H9 (cell line): ENCODE measurements at regions not wholly inside any gene's neighbourhood (a gene's known extent, or its start where the extent isn't known, plus 50 kb on each side); places are given as distances from the start of the nearest gene placed in this dataset.

Experiments used
- DNase-seq: peaks from one replicate; pipeline ENCODE4 v3.0.0-alpha.2; 2017
- H2AFZ ChIP-seq: one replicate; pipeline ENCODE4 v1.6.1; 2013; ENCODE audit warnings: mild to moderate bottlenecking, low read length, control low read depth, moderate library complexity
- H2AK5ac ChIP-seq: 2 replicates; pipeline ENCODE4 v1.6.1; 2013; ENCODE audit warnings: low read length, control low read depth, mixed read lengths; ENCODE audit not compliant: insufficient read length
- H2BK120ac ChIP-seq: one replicate; pipeline ENCODE4 v1.6.1; 2013; ENCODE audit warnings: low read depth, mild to moderate bottlenecking, low read length, control low read depth, inconsistent platforms; ENCODE audit not compliant: poor library complexity, severe bottlenecking
- H2BK12ac ChIP-seq: 2 replicates; pipeline ENCODE4 v1.6.1; 2013; ENCODE audit warnings: low read length, control low read depth, mixed read lengths, low read depth; ENCODE audit not compliant: insufficient read length
- H2BK15ac ChIP-seq: 2 replicates; pipeline ENCODE4 v1.6.1; 2013; ENCODE audit warnings: low read depth, low read length, control low read depth
- H2BK20ac ChIP-seq: one replicate; pipeline ENCODE4 v1.6.1; 2013; ENCODE audit warnings: low read depth, mild to moderate bottlenecking, low read length, control low read depth, inconsistent platforms; ENCODE audit not compliant: poor library complexity, severe bottlenecking
- H2BK5ac ChIP-seq: 2 replicates; pipeline ENCODE4 v1.6.1; 2013; ENCODE audit warnings: low read length, control low read depth, mixed read lengths; ENCODE audit not compliant: insufficient read length
- H3K14ac ChIP-seq: 2 replicates; pipeline ENCODE4 v1.6.1; 2013; ENCODE audit warnings: low read length, control low read depth; ENCODE audit not compliant: insufficient read depth
- H3K18ac ChIP-seq: 2 replicates; pipeline ENCODE4 v1.6.1; 2013; ENCODE audit warnings: low read depth, mild to moderate bottlenecking, mixed read lengths, low read length, control low read depth; ENCODE audit not compliant: insufficient read length
- H3K23ac ChIP-seq: 2 replicates; pipeline ENCODE4 v1.6.1; 2013; ENCODE audit warnings: low read length, control low read depth, mixed read lengths, low read depth; ENCODE audit not compliant: insufficient read length
- H3K23me2 ChIP-seq: 2 replicates; pipeline ENCODE4 v1.6.1; 2013; ENCODE audit warnings: low read depth, mild to moderate bottlenecking, mixed read lengths, low read length, control low read depth; ENCODE audit not compliant: insufficient read length, poor library complexity, severe bottlenecking
- H3K27ac ChIP-seq: 2 replicates; pipeline ENCODE4 v1.5.1; 2013; ENCODE audit warnings: low read length, control low read depth, mixed read lengths, low read depth; ENCODE audit not compliant: insufficient read length
- H3K27me3 ChIP-seq: 2 replicates; pipeline ENCODE4 v1.6.1; 2013; ENCODE audit warnings: low read length, control low read depth, inconsistent platforms; ENCODE audit not compliant: insufficient read depth
- H3K4ac ChIP-seq: 2 replicates; pipeline ENCODE4 v1.6.1; 2013; ENCODE audit warnings: low read depth, mild to moderate bottlenecking, control low read depth, inconsistent platforms, low read length, moderate library complexity
- H3K4me1 ChIP-seq: 2 replicates; pipeline ENCODE4 v1.6.1; 2013; ENCODE audit warnings: low read length, control low read depth, inconsistent platforms; ENCODE audit not compliant: insufficient read depth
- H3K4me2 ChIP-seq: 2 replicates; pipeline ENCODE4 v1.6.1; 2013; ENCODE audit warnings: low read length, control low read depth, mixed read lengths; ENCODE audit not compliant: insufficient read length, insufficient read depth
- H3K56ac ChIP-seq: 2 replicates; pipeline ENCODE4 v1.6.1; 2013; ENCODE audit warnings: low read depth, mild to moderate bottlenecking, mixed read lengths, low read length, control low read depth; ENCODE audit not compliant: insufficient read length
- H3K79me1 ChIP-seq: 2 replicates; pipeline ENCODE4 v1.6.1; 2013; ENCODE audit warnings: low read depth, mild to moderate bottlenecking, moderate library complexity, low read length, control low read depth, inconsistent platforms; ENCODE audit not compliant: insufficient read depth, poor library complexity, severe bottlenecking
- H3K79me2 ChIP-seq: 2 replicates; pipeline ENCODE4 v1.6.1; 2013; ENCODE audit warnings: low read length, control low read depth, inconsistent platforms; ENCODE audit not compliant: insufficient read depth
- H3K9ac ChIP-seq: 2 replicates; pipeline ENCODE4 v1.6.1; 2013; ENCODE audit warnings: low read length, control low read depth, mixed read lengths; ENCODE audit not compliant: insufficient read length; ENCODE audit errors: extremely low read depth
- H3K9me3 ChIP-seq: one replicate; pipeline ENCODE4 v1.6.1; 2013; ENCODE audit warnings: low read depth, low read length, inconsistent platforms; ENCODE audit not compliant: control insufficient read depth
- H3T11ph ChIP-seq: one replicate; pipeline ENCODE4 v1.6.1; 2013; ENCODE audit warnings: mild to moderate bottlenecking, low read length, control low read depth, inconsistent platforms
- H4K20me1 ChIP-seq: one replicate; pipeline ENCODE4 v1.6.1; 2013; ENCODE audit not compliant: control insufficient read depth, insufficient read length, insufficient read depth
- H4K5ac ChIP-seq: 2 replicates; pipeline ENCODE4 v1.6.1; 2013; ENCODE audit warnings: low read depth, mild to moderate bottlenecking, mixed read lengths, low read length, control low read depth; ENCODE audit not compliant: insufficient read length
- H4K8ac ChIP-seq: replicated peaks from 2 replicates; pipeline ENCODE4 v1.6.1; 2013; ENCODE audit warnings: low read length, control low read depth, mixed read lengths, low read depth; ENCODE audit not compliant: insufficient read length
- H4K91ac ChIP-seq: 2 replicates; pipeline ENCODE4 v1.6.1; 2013; ENCODE audit warnings: low read depth, mild to moderate bottlenecking, moderate library complexity, mixed read lengths, low read length, control low read depth; ENCODE audit not compliant: insufficient read length
- H3K27ac Mint-ChIP-seq, 3 experiments: 2 replicates in 2 of 3; 3 replicates in 1 of 3; pipeline ENCODE4 v1.8.0; 2020 to 2021; ENCODE audit warnings: mixed read lengths in 3 of 3, mild to moderate bottlenecking in 1 of 3, moderate library complexity in 1 of 3
- H3K27me3 Mint-ChIP-seq: 2 replicates; pipeline ENCODE4 v1.8.0; 2021; ENCODE audit warnings: low read depth, mild to moderate bottlenecking, moderate library complexity, mixed read lengths
- H3K36me3 Mint-ChIP-seq, 3 experiments: 2 replicates in 2 of 3; 3 replicates in 1 of 3; pipeline ENCODE4 v1.8.0; 2020 to 2021; ENCODE audit warnings: low read depth in 3 of 3, mixed read lengths in 3 of 3; ENCODE audit not compliant: insufficient read depth in 1 of 3
- H3K4me1 Mint-ChIP-seq, 2 experiments: 2 replicates each; pipeline ENCODE4 v1.8.0; 2020; ENCODE audit warnings: mixed read lengths in 2 of 2
- H3K4me3 Mint-ChIP-seq, 2 experiments: 2 replicates in 1 of 2; 3 replicates in 1 of 2; pipeline ENCODE4 v1.8.0; 2020 to 2021; ENCODE audit warnings: mild to moderate bottlenecking in 2 of 2, mixed read lengths in 2 of 2, moderate library complexity in 1 of 2
- H3K9me3 Mint-ChIP-seq, 2 experiments: 2 replicates in 1 of 2; 3 replicates in 1 of 2; pipeline ENCODE4 v1.8.0; 2020; ENCODE audit warnings: mild to moderate bottlenecking in 2 of 2, mixed read lengths in 2 of 2, moderate library complexity in 1 of 2
- CTCF ChIP-seq: fragments of 200-600 bp; sonication (generic); conservative IDR thresholded peaks from 3 replicates; pipeline ENCODE4 v1.8.0; 2021; ENCODE audit warnings: antibody characterized with exemption, mild to moderate bottlenecking
- WGBS: extraction: QIAGEN DNeasy Blood & Tissue Kit; methylation state at CpG from one replicate; pipeline ENCODE4 v1.1.7; 2013; ENCODE audit warnings: missing lambda C conversion rate, low lambda C conversion rate, mixed read lengths; ENCODE audit not compliant: insufficient read length; ENCODE audit errors: extremely low coverage; 5-methylcytosine and 5-hydroxymethylcytosine counted together

- H3K79me1 ChIP-seq, result no peaks in the 10 kb centered on the region
- H3K4me1 ChIP-seq, result no peaks in the 10 kb centered on the region
- no peak overlapping the region for H2BK12ac ChIP-seq
- H4K8ac ChIP-seq, result no peak overlapping the region
- no peak overlapping the region for H3K18ac ChIP-seq
- H2BK20ac ChIP-seq, result no peak overlapping the region
- H3K27ac Mint-ChIP-seq, result no peak overlapping the region
- H4K91ac ChIP-seq, result no peak overlapping the region
- H3K23me2 ChIP-seq, result no peaks in the 10 kb centered on the region
- H3K4me3 Mint-ChIP-seq, result no peak overlapping the region
- DNase-seq, result no peak
- no peak overlapping the region for H3K23ac ChIP-seq
- no CpG with 5 or more reads among the region's 2 CpGs for WGBS
- H3K27me3 ChIP-seq, result no peaks in the 10 kb centered on the region
- H3K4ac ChIP-seq, result no peak overlapping the region
- H3K9ac ChIP-seq, result no peak overlapping the region
- peaks cover 10 to 16% of the 10 kb centered on the region in 2 experiments for H3K4me1 Mint-ChIP-seq
- H3K56ac ChIP-seq, result no peak overlapping the region
- H3K36me3 Mint-ChIP-seq, result no peaks in the 10 kb centered on the region
- no peaks in the 10 kb centered on the region for H4K20me1 ChIP-seq
- H4K5ac ChIP-seq, result no peak overlapping the region
- H3K27ac ChIP-seq, result no peak overlapping the region
- H2BK120ac ChIP-seq, result no peak overlapping the region
- H2BK15ac ChIP-seq, result no peak overlapping the region
- no peak overlapping the region for H3T11ph ChIP-seq
- no peak for TF ChIP-seq CTCF
- H3K14ac ChIP-seq, result no peak overlapping the region
- H2AK5ac ChIP-seq, result no peak overlapping the region
- H3K9me3 ChIP-seq, result no peaks in the 10 kb centered on the region
- no peaks in the 10 kb centered on the region for H3K9me3 Mint-ChIP-seq
- H2BK5ac ChIP-seq, result no peak overlapping the region
- H2AFZ ChIP-seq, result no peak overlapping the region
- H3K79me2 ChIP-seq, result no peaks in the 10 kb centered on the region
- H3K4me2 ChIP-seq, result no peak overlapping the region
- no peaks in the 10 kb centered on the region for H3K27me3 Mint-ChIP-seq
Measured at GRCh38 chr12:92332552-92332951, 186.9 kb upstream of the BTG1 start.
